ENCODE measurements at regions not wholly inside any gene's neighbourhood (a gene's known extent, or its start where the extent isn't known, plus 50 kb on each side); places are given as distances from the start of the nearest gene placed in this dataset.

DNA sequence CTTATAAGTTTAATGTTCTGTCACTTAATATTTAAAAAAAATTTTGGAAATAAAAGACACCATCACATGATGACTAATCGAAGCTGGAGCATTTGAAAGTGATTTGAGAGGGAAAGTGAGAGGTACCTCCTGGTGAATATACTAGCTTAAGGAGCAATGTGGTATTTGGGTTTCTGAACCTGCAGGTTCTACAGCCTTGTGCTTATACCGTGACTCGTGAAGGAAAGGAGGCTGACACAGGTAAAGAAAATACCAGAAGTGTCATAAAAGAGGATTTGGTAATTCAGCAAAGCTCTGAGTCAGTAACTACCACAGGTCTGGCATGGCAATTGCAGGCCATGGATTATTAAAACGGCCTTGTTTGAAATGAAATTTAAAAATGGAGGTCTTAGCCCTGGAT is 151.0 kb downstream of the SLC38A4 start:
- no peak for DNase-seq (ENCODE audit: insufficient read length, low spot score)
- no peak for FAIRE-seq
- TF ChIP-seq PAX5 (IDR thresholded peaks at IDR 0.05; ENCODE audit: insufficient read depth, low read length, severe bottlenecking) (no peak), POLR2A (IDR thresholded peaks at IDR 0.05; ENCODE audit: low read depth, low read length) (no peak), SPI1 (IDR thresholded peaks at IDR 0.05; ENCODE audit: low read depth, low read length) (no peak), POU2F2 (IDR thresholded peaks at IDR 0.05; ENCODE audit: low read depth, low read length) (no peak), POLR2AphosphoS5 (IDR thresholded peaks at IDR 0.05; ENCODE audit: low read depth, low read length) (no peak)

DNA sequence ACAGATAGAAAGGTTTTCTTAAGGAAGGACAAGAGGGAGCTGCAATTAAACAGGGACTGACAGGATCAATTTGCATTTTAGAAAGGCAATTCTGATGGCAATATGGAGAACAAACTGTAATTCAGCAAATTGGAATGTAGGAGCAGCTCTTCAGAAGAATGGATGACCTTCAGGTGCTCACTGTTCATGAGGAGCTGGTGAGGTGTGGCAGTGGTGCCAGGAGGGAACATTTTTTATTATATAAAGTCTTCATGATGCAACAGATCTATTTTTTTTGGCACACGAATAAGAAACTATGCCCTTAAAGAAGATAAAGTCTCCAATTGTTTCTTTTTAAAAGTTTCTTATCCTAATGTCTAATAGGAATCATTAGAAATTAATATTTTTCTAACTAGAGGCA is 151.7 kb downstream of the SLC38A4 start:
- no peak for FAIRE-seq
- no peak for TF ChIP-seq SPI1 (IDR thresholded peaks at IDR 0.05; ENCODE audit: low read depth, low read length)
- TF ChIP-seq POU2F2 (IDR thresholded peaks at IDR 0.05; ENCODE audit: low read depth, low read length): no peak
- no peak for TF ChIP-seq POLR2A (IDR thresholded peaks at IDR 0.05; ENCODE audit: low read depth, low read length)
- no peak for TF ChIP-seq TAF1 (IDR thresholded peaks at IDR 0.05; ENCODE audit: low read depth, low read length)
- no peak for TF ChIP-seq POLR2AphosphoS5 (IDR thresholded peaks at IDR 0.05; ENCODE audit: low read depth, low read length)
- no peak for TF ChIP-seq PAX5 (IDR thresholded peaks at IDR 0.05; ENCODE audit: insufficient read depth, low read length, severe bottlenecking)

DNA sequence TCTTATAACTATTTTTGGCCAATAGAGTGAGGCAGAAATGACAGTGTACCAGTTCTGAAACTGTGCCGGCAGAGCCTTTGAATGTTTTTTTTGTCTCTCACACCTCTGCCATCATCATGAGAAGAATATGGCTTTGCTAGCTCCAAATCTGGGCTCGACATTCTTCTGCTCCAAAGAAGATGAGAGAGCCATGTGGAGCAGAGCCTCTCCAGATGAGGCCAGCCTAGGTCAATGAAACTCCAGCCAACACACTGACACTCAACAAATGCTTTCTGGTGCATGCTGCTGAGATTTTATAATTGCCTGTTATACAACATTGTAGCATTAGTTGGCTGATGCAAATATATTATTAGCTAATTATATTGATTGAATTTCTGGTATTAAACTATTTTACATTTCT is 154.7 kb downstream of the SLC38A4 start:
- FAIRE-seq (no peak), DNase-seq (ENCODE audit: insufficient read length, low spot score) (no peak)
- TF ChIP-seq POU2F2 (IDR thresholded peaks at IDR 0.05; ENCODE audit: low read depth, low read length) (no peak), TAF1 (IDR thresholded peaks at IDR 0.05; ENCODE audit: low read depth, low read length) (no peak), SPI1 (IDR thresholded peaks at IDR 0.05; ENCODE audit: low read depth, low read length) (no peak), POLR2AphosphoS5 (IDR thresholded peaks at IDR 0.05; ENCODE audit: low read depth, low read length) (no peak), PAX5 (IDR thresholded peaks at IDR 0.05; ENCODE audit: insufficient read depth, low read length, severe bottlenecking) (no peak), POLR2A (IDR thresholded peaks at IDR 0.05; ENCODE audit: low read depth, low read length) (no peak)

More for the DNA sequence above, 151.7 kb downstream of the SLC38A4 start:
- DNase-seq (ENCODE audit: insufficient read length, low spot score): no peak

DNA sequence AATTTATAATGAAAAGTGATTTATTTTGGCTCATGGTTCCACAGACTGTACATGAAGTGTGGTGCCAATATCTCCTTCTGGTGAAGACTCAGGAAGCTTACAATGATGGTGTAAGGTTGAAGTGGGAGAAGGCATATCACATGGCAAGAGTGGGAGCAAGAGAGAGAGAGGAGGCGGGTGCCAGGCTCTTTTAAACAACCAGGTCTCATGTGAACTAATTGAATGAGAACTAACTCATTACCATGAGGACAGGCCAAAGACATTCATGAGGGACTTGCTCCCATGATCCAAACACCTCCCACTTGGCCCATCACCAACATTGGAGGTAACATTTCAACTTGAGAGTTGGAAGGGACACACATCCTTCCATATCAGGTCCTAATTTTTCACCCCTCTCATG is 155.2 kb downstream of the SLC38A4 start:
- TF ChIP-seq TAF1 (IDR thresholded peaks at IDR 0.05; ENCODE audit: low read depth, low read length): no peak
- no peak for TF ChIP-seq PAX5 (IDR thresholded peaks at IDR 0.05; ENCODE audit: insufficient read depth, low read length, severe bottlenecking)
- TF ChIP-seq SPI1 (IDR thresholded peaks at IDR 0.05; ENCODE audit: low read depth, low read length): no peak
- TF ChIP-seq POLR2A (IDR thresholded peaks at IDR 0.05; ENCODE audit: low read depth, low read length): no peak
- FAIRE-seq (no peak), DNase-seq (ENCODE audit: insufficient read length, low spot score) (no peak)

DNA sequence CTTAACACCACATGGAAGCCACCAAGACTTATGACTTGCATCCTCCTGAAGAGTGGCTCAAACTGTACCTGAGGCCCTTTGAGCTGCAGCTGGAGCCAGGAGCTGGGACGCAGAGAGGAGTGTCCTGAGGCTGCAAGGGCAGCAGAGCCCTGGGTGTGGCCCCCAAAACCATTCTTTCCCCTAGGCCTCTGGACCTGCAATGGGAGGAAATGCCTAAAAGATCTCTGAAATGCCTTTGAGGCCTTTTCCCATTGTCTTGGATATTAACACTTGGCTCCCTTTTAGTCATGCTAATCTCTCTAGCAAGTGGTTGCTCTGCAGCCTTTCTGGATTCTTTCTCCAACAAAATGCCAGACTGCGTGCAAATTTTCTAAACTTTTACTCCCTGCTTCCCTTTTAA is 156.1 kb downstream of the SLC38A4 start:
- no peak for DNase-seq (ENCODE audit: insufficient read length, low spot score)
- TF ChIP-seq SPI1 (IDR thresholded peaks at IDR 0.05; ENCODE audit: low read depth, low read length) (no peak), POLR2A (IDR thresholded peaks at IDR 0.05; ENCODE audit: low read depth, low read length) (no peak), TAF1 (IDR thresholded peaks at IDR 0.05; ENCODE audit: low read depth, low read length) (no peak), POU2F2 (IDR thresholded peaks at IDR 0.05; ENCODE audit: low read depth, low read length) (no peak), POLR2AphosphoS5 (IDR thresholded peaks at IDR 0.05; ENCODE audit: low read depth, low read length) (no peak), PAX5 (IDR thresholded peaks at IDR 0.05; ENCODE audit: insufficient read depth, low read length, severe bottlenecking) (no peak)
- no peak for FAIRE-seq

DNA sequence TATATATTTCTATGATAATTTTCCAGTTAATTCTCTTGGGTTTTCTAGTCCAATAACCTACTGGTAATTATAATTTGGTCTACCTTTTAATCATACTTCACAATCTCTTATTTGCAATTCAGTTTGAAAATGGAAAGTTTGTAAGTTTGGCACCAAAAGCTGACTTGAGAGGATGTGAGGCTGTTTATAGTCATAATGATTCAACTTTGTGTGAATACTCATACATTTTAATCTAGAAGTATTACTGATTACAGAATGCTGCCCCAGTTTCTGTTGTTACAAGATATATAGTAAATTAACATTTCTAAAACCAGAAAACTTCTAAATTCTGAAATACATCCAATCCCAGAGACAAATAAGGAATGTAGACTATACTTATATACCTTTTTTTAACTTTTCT is 158.2 kb downstream of the SLC38A4 start:
- FAIRE-seq: no peak
- TF ChIP-seq SPI1 (IDR thresholded peaks at IDR 0.05; ENCODE audit: low read depth, low read length) (no peak), POU2F2 (IDR thresholded peaks at IDR 0.05; ENCODE audit: low read depth, low read length) (no peak)
- no peak for DNase-seq (ENCODE audit: insufficient read length, low spot score)

DNA sequence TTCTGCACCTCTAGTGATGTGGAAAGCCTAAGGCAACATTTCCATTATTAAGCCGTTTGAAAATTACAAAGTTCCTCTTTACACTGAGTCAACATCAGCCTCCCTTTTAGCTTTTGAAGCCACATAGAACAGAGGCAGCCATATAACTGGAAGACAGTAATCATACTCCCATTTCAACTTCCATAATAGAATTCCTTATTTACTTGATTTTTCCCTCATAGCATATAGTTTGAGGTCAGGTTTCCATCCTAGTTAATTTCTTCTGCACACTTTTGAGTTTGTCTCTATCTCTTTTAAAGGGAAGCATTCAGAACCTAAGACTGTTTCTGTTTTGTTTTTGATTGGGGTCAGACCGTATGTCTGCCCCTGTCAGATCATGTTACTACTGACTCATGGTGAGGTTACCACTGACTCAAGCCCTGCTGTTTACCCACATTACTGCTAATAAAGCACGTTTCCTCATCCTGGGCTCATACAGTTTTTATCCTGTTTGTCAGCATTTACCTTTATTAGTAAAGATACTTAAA is 161.0 kb downstream of the SLC38A4 start:
- DNase-seq (ENCODE audit: insufficient read length, low spot score) (no peak), FAIRE-seq (no peak)
- TF ChIP-seq POLR2AphosphoS5 (IDR thresholded peaks at IDR 0.05; ENCODE audit: low read depth, low read length): no peak
- no peak for TF ChIP-seq POU2F2 (IDR thresholded peaks at IDR 0.05; ENCODE audit: low read depth, low read length)
- no peak for TF ChIP-seq TAF1 (IDR thresholded peaks at IDR 0.05; ENCODE audit: low read depth, low read length)
- 0 out of 2 replicates have a peak, but pooled peaks have one; percentile 5 for TF ChIP-seq SPI1 (IDR thresholded peaks at IDR 0.05; ENCODE audit: low read depth, low read length)

DNA sequence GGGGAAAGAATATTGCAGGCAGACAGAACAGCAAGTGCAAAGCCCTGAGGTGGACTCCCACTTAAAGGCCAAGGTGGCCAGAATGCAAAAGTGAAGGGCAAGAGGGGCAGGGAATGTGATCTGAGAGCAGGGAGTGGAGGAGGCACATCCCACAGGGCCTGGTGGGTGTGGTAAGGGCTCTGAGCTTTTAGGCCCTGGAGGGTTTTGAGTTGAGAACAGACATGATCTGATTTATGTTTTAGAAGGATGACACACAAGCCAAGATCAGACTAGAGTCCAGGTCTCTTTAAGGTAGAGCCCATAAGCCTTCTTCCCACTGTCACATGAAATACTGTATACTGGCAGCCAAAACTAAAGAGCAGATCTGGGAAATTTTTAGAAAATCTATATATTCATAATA is 162.5 kb downstream of the SLC38A4 start:
- FAIRE-seq: no peak
- no peak for DNase-seq (ENCODE audit: insufficient read length, low spot score)

DNA sequence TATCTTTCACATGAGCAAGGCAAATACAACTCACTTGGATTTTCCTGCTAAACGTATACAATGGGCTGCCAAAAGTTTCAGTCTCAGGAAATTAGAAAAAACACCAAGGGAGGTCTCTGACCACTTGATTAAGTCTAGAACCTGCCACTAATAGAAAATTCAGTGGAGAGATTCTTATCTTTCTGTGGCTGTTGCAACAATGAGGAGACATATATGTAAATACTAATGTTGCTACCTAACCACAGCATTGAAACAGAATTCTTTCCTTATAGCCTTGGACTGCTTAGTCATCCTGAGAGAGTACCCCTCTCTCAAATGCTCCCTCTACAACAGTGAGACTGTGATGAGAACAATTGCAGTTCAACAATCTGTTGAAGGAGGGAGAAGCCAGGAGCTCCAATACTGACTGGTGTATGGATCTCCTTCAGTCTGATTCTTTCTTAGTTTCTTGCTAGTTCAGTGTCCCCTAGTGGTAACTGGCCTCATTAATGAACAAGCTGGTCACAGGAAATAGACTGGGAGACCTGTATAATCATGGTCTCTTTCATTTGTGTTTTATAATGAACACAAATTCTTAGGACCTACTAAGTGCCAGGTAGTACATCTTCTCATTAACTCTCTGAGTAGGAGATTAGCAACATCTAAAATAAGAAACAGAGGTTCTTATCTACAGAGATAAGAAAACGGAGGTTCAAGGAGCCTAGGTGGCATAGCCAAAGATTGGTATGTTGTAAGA is 164.5 kb downstream of the SLC38A4 start:
- DNase-seq (ENCODE audit: insufficient read length, low spot score) (peak; percentile 16), FAIRE-seq (peak; percentile 69)
- no peak for TF ChIP-seq TAF1 (IDR thresholded peaks at IDR 0.05; ENCODE audit: low read depth, low read length)
- TF ChIP-seq PAX5 (IDR thresholded peaks at IDR 0.05; ENCODE audit: insufficient read depth, low read length, severe bottlenecking): no peak
- TF ChIP-seq SPI1 (IDR thresholded peaks at IDR 0.05; ENCODE audit: low read depth, low read length): no peak
- TF ChIP-seq POLR2A (IDR thresholded peaks at IDR 0.05; ENCODE audit: low read depth, low read length): no peak
- TF ChIP-seq POU2F2 (IDR thresholded peaks at IDR 0.05; ENCODE audit: low read depth, low read length): no peak
- TF ChIP-seq POLR2AphosphoS5 (IDR thresholded peaks at IDR 0.05; ENCODE audit: low read depth, low read length): no peak

More for the DNA sequence above, 162.5 kb downstream of the SLC38A4 start:
- no peak for TF ChIP-seq POLR2A (IDR thresholded peaks at IDR 0.05; ENCODE audit: low read depth, low read length)
- TF ChIP-seq TAF1 (IDR thresholded peaks at IDR 0.05; ENCODE audit: low read depth, low read length): no peak
- no peak for TF ChIP-seq SPI1 (IDR thresholded peaks at IDR 0.05; ENCODE audit: low read depth, low read length)
- TF ChIP-seq POLR2AphosphoS5 (IDR thresholded peaks at IDR 0.05; ENCODE audit: low read depth, low read length): no peak
- no peak for TF ChIP-seq POU2F2 (IDR thresholded peaks at IDR 0.05; ENCODE audit: low read depth, low read length)
- TF ChIP-seq PAX5 (IDR thresholded peaks at IDR 0.05; ENCODE audit: insufficient read depth, low read length, severe bottlenecking): no peak

DNA sequence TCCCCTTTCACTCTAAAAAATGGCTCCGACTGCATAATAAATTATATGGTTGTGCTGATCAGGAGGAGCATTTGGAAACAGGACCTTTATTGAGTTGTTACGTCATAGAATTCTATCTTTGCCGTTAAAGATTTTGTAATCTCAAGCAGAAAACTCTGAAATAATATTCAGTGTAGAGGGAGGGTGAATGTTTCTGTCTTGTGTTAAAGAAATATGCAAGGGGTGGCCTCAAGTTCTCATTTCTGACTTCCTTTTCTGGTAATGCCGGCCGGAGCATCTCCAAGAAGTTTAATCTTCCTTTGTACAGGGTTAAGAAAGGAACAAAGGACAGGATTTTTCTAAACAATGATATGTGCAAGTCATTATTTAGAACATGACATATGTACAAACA is 165.1 kb downstream of the SLC38A4 start:
- no peak for TF ChIP-seq POLR2AphosphoS5 (IDR thresholded peaks at IDR 0.05; ENCODE audit: low read depth, low read length)
- TF ChIP-seq SPI1 (IDR thresholded peaks at IDR 0.05; ENCODE audit: low read depth, low read length): 0 out of 2 replicates have a peak, but pooled peaks have one; percentile 6
- FAIRE-seq (no peak), DNase-seq (ENCODE audit: insufficient read length, low spot score) (no peak)

All from GM12891 (cell line).